PFSK-1 (cell line): ENCODE measurements at regions not wholly inside any gene's neighbourhood (a gene's known extent, or its start where the extent isn't known, plus 50 kb on each side); places are given as distances from the start of the nearest gene placed in this dataset.

Experiments used
- FOXP2 ChIP-seq: optimal IDR thresholded peaks from 2 replicates; pipeline ENCODE3; 2011; ENCODE audit warnings: borderline replicate concordance, control low read depth, inconsistent platforms; ENCODE audit not compliant: insufficient read depth; ENCODE audit errors: extremely low read length, extremely low read depth
- POLR2AphosphoS5 ChIP-seq: IDR thresholded peaks from 2 replicates; pipeline ENCODE4 v1.6.1; 2012; ENCODE audit warnings: low read depth, mild to moderate bottlenecking, control low read depth, low read length, moderate library complexity
- REST ChIP-seq, 2 experiments: IDR thresholded peaks; 2 replicates each; pipeline versions ENCODE4 v1.6.1 to v1.8.0; 2011 to 2012; ENCODE audit warnings: low read depth in 2 of 2, low read length in 2 of 2, control low read depth in 1 of 2, inconsistent platforms in 1 of 2, mild to moderate bottlenecking in 1 of 2, moderate library complexity in 1 of 2; ENCODE audit not compliant: insufficient read depth in 1 of 2
- SIN3A ChIP-seq: IDR thresholded peaks from 2 replicates; pipeline ENCODE4 v1.6.1; 2012; ENCODE audit warnings: mild to moderate bottlenecking, low read length, moderate library complexity, borderline replicate concordance; ENCODE audit not compliant: insufficient read depth
- TAF1 ChIP-seq: IDR thresholded peaks from 2 replicates; pipeline ENCODE4 v1.6.1; 2012; ENCODE audit warnings: low read length, control low read depth, borderline replicate concordance; ENCODE audit not compliant: insufficient read depth

GRCh38 chr2:147420947-147421675 is 423.7 kb upstream of the ACVR2A start:
- TF ChIP-seq REST (IDR thresholded peaks at IDR 0.05; ENCODE audit: insufficient read depth in 1 of 2, low read depth in 2 of 2, low read length in 2 of 2), result no peak
- no peak for TF ChIP-seq FOXP2
- TF ChIP-seq SIN3A, result no peak
- TF ChIP-seq POLR2AphosphoS5, result no peak
- TF ChIP-seq TAF1, result no peak

DNA sequence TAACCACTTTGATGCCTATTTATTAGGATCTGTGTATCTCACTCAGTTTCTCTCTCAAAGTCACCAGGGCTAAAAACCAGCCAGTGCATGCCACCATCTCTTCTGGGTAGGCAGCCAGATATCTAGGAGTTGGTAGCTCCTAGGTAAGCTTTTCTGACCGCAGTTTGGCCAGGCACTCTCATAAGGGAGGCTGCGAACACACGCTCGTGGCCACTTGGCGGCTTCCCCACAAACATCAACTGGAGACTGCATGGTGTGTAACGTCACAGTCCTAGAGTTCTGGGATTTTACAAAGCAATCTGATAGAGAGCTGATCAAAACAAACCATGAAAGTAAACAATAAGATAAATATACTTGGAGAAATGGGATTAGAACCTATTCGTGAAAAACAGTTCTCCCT is 424.3 kb upstream of the ACVR2A start:
- TF ChIP-seq REST (IDR thresholded peaks at IDR 0.05; ENCODE audit: insufficient read depth in 1 of 2, low read depth in 2 of 2, low read length in 2 of 2) (no peak), SIN3A (no peak), TAF1 (no peak), POLR2AphosphoS5 (no peak), FOXP2 (no peak)

- TF ChIP-seq POLR2AphosphoS5 (no peak), SIN3A (no peak), TAF1 (no peak), FOXP2 (no peak), REST (IDR thresholded peaks at IDR 0.05; ENCODE audit: insufficient read depth in 1 of 2, low read depth in 2 of 2, low read length in 2 of 2) (no peak)
Observed at GRCh38 chr2:147416099-147416498, 428.7 kb upstream of the ACVR2A start.

GRCh38 chr2:147408357-147408756 is 436.5 kb upstream of the ACVR2A start:
- TF ChIP-seq REST (IDR thresholded peaks at IDR 0.05; ENCODE audit: insufficient read depth in 1 of 2, low read depth in 2 of 2, low read length in 2 of 2) (no peak), TAF1 (no peak), FOXP2 (no peak), POLR2AphosphoS5 (no peak), SIN3A (no peak)

GRCh38 chr2:147405651-147406050 is 439.2 kb upstream of the ACVR2A start:
- TF ChIP-seq POLR2AphosphoS5, result no peak
- no peak for TF ChIP-seq FOXP2
- no peak for TF ChIP-seq SIN3A
- TF ChIP-seq REST (IDR thresholded peaks at IDR 0.05; ENCODE audit: insufficient read depth in 1 of 2, low read depth in 2 of 2, low read length in 2 of 2), result no peak
- no peak for TF ChIP-seq TAF1
